GM23338 (cell line): ENCODE measurements at regions not wholly inside any gene's neighbourhood (a gene's known extent, or its start where the extent isn't known, plus 50 kb on each side); places are given as distances from the start of the nearest gene placed in this dataset.

Experiments
- CTCF ChIP-seq, 2 experiments: fragments of 200-600 bp in 1 of 2; sonication (generic) in 1 of 2; conservative IDR thresholded peaks; 2 replicates each; pipeline versions ENCODE4 v1.5.1 to v1.6.1; 2016 to 2017; ENCODE audit warnings: antibody characterized with exemption in 2 of 2, low read depth in 2 of 2, mild to moderate bottlenecking in 2 of 2, moderate library complexity in 1 of 2
- ETS1 ChIP-seq: IDR thresholded peaks from 2 replicates; pipeline ENCODE4 v1.6.1; 2016; ENCODE audit warnings: antibody characterized with exemption
- EZH2 ChIP-seq: fragments of 200-600 bp; sonication (generic); IDR thresholded peaks from one replicate; pipeline ENCODE4 v1.8.0; 2017; ENCODE audit warnings: antibody characterized with exemption, mild to moderate bottlenecking, low read depth; ENCODE audit not compliant: unreplicated experiment
- EZH2phosphoT487 ChIP-seq: fragments of 200-600 bp; sonication (generic); IDR thresholded peaks from one replicate; pipeline ENCODE4 v1.8.1; 2018; ENCODE audit warnings: antibody characterized with exemption; ENCODE audit not compliant: unreplicated experiment
- JUNB ChIP-seq: IDR thresholded peaks from one replicate; pipeline ENCODE4 v1.6.1; 2016; ENCODE audit warnings: antibody characterized with exemption; ENCODE audit not compliant: unreplicated experiment
- POLR2AphosphoS5 ChIP-seq: IDR thresholded peaks from 2 replicates; pipeline ENCODE4 v1.6.1; 2016; ENCODE audit warnings: antibody characterized with exemption, low read depth
- TF ChIP-seq, protein P1 (sequence below): IDR thresholded peaks from one replicate; pipeline ENCODE4 v1.6.1; 2018; ENCODE audit warnings: antibody characterized with exemption; ENCODE audit not compliant: unreplicated experiment

DNA sequence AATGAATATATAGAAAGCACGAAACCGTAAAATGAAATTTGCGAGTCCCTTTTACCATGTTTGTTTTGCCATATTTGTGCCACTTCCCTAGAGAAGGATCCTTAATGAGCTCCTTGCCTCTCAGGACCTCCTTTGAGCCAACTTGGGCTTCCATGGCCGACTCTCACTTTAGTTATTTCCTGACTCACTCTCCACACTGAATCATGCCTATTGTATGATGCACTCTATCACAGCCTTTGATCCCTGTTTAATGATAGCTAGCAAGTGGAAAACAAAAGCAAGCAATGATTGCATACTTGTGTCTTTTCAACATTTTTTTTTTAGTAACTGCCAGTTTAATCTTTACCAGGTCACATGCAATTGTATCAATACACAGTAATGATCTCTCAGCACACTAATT, 153.2 kb downstream of the CCER1 start:
- TF ChIP-seq CTCF (conservative IDR thresholded peaks at IDR 0.05; ENCODE audit: low read depth in 2 of 2), result no peak
- TF ChIP-seq EZH2phosphoT487, result no peak
- no peak for TF ChIP-seq ETS1
- TF ChIP-seq, protein P1, sequence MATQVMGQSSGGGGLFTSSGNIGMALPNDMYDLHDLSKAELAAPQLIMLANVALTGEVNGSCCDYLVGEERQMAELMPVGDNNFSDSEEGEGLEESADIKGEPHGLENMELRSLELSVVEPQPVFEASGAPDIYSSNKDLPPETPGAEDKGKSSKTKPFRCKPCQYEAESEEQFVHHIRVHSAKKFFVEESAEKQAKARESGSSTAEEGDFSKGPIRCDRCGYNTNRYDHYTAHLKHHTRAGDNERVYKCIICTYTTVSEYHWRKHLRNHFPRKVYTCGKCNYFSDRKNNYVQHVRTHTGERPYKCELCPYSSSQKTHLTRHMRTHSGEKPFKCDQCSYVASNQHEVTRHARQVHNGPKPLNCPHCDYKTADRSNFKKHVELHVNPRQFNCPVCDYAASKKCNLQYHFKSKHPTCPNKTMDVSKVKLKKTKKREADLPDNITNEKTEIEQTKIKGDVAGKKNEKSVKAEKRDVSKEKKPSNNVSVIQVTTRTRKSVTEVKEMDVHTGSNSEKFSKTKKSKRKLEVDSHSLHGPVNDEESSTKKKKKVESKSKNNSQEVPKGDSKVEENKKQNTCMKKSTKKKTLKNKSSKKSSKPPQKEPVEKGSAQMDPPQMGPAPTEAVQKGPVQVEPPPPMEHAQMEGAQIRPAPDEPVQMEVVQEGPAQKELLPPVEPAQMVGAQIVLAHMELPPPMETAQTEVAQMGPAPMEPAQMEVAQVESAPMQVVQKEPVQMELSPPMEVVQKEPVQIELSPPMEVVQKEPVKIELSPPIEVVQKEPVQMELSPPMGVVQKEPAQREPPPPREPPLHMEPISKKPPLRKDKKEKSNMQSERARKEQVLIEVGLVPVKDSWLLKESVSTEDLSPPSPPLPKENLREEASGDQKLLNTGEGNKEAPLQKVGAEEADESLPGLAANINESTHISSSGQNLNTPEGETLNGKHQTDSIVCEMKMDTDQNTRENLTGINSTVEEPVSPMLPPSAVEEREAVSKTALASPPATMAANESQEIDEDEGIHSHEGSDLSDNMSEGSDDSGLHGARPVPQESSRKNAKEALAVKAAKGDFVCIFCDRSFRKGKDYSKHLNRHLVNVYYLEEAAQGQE, result no peak
- TF ChIP-seq EZH2, result no peak
- no peak for TF ChIP-seq JUNB
- TF ChIP-seq POLR2AphosphoS5, result no peak
